ENCODE measurements at regions not wholly inside any gene's neighbourhood (a gene's known extent, or its start where the extent isn't known, plus 50 kb on each side); places are given as distances from the start of the nearest gene placed in this dataset.
"Not testable (repeated sequence)": the region's sequence is repeated elsewhere in the genome, so short reads cannot be mapped to it uniquely, and the experiment has no call there.

GRCh38 chr3:194028434-194029004 is 107.4 kb upstream of the HES1 start:
- no peak for DNase-seq

DNA sequence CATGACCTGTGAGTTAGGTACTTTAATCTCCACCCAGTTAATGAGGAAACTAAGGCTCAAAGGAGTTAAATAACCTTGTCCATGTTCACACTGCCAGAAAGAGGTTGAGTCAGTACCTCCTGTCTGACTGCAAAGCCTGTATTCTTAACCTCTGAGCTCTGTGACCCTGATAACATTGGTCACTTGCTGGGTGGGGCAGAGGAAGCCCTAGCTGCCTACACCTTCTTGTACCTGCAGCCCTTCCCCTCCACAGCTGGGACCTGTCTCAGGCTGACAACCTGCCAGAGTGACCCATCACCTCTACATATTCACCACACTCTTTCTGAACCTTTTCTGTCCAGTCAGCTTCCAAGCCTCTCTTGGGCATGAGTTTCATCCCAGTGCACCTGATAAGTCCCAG is 106.1 kb upstream of the HES1 start:
- no peak for DNase-seq

DNA sequence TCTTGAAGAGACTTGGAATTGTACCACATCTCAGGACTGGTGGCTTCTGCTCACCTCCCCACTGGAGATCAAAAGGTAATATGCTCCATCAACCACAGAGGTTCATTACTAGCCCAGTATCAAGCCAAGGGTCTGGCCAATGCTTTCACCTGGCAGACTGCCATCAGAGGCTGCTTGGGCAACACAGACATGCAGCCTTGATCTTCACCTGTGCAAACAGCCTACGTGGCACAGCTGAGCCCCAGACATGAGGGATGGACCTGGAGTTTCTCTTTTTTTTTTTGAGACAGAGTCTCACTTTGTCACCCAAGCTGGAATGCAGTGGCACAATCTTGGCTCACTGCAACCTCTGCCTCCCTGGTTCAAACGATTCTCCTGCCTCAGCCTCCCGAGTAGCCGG is 105.6 kb upstream of the HES1 start:
- DNase-seq = no peak

GRCh38 chr3:194031349-194031748 is 104.6 kb upstream of the HES1 start:
- no peak for DNase-seq

DNA sequence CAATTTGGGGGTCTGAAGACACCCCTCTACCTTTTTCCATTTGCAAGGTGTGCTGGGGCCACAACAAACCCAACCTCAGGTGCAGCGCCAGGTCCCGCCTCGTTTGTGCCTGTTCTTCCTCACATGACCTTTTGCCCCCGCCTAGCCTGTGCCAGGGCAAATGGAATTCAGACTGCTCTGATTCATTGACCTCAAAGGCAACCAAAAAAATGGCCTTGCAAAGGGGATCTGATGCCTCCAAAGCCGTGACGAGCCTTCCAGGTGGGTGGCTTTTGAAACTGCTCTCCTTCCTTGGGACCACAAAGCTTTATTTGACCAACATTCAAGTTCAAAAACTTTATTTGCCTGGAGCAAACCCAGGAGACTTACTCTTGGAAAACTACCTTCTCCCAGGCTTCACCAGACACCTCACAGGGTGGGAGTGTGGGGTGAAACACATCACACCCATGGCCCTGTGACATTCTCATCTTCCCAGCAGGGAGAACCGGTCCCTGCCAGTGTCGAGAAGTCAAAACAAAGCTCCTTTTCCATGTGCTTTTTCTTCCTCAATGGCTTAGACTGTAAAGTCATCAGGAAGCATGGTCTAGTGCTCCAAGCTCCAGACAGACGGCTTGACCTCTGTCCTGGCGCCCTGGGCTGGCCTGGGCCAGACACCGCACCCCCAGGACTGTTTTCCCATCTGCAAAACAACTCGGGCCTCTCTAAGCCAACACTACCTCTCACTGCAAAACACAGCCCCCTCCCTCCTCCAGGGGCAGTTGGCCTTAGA is 103.9 kb upstream of the HES1 start:
- DNase-seq = no peak

DNA sequence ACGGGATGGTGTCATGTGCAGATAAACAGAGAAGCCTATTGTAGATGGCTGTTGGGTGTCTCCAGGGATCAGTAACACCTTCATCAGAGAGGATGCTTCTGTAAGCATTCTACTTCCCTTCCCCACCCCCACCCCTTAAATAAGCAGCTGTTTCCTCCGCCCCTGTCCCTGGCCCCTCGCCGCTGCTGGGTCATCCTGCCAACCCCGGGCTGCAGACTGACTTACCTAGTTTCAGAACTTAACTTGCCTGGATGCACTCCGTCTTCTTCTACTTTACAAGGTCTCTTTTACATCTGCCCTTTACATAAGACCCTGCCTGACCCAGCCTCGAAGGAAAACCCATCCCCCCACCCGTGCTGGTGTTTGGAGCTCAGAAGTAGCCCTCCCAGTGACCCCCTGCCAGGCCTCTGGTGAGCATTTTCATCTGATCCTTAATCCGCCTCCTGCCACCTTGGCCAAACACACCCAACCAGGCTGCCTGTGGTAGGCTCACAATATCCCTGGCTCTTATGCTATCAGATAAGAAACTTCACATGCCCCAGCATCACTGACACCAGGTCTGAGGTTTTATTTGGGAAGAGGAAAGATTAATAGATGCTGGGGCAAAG is 103.0 kb upstream of the HES1 start:
- DNase-seq = no peak

DNA sequence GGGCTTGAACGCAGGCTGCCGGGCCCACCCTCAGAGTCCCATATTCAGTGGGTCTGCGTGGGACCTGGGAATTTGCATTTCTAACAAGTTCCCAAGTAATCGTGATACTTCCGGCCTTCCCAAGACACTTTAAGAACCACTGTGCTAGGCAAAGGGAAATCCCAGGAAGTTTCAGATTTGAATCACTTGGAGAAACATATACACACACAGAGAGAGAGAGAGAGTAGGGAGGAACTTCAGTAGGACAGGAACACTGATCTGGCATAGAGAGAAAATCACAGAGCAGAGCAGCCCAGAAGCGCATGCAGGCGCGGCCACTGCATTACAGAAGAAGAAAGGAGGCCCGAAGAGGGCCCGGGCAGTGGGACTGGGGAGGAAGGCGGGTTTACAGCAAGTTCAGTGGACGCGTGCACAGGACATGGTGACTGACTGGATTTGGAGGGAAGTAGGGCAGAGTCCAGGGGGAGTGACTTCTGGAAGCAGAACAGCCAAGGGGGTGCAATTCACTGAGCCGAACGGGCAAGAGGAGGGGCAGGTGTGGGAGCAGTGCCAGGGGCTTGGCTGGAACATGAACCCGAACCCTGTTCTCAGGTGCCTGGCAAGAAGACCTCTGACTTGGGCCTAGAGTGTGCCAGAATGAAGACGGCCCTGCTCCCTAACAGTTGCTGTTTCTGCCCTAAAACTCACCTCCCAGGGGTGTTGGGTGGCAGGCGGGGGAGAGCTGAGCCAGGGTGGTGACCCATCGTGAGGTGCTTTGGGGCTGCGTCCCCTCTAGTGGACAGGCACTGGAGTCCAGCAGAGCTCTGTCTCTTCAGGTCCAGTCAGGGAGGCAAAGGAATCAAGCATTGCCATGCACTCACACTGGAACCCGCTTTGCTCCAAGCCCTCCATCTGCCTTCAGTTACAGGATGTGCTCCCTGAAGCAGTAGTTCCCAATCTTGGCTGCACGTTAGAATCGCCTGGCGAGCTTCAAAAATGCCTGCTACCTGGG is 101.3 kb upstream of the HES1 start:
- DNase-seq = no peak

DNA sequence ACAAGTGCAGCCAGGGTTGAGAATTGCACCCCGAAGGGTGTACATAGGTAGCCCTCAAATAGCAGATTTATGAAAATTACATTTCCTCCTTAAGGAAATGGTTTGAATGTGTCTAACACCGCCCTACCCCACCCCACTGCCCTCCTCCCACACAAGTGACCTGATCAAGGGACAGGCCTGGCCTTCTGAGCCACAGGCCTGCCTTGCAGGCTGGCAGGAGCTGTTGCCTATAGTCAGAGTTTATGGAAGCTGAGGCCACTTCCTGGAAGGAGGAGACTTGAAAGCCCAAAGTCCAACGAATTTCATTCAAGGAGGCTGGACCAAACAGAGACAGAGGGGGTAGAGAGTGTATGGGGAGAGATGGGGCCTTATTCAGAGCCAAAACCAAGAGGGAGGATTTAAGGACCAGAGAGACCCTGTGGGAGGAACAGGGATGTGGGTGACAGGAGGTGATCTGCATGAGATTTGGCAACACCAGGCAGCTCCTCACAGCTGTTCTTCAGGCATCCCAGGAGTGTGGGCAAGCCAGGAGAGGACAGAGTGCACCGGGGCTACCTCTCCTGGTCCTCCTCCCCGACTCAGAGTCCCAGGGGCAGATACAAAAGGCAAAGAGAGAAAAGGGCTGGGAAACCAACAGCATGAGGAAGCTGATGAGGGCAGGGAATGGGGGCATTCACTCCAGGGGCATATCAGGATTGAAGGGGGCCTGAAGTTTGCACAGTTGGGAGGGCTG is 100.4 kb upstream of the HES1 start:
- DNase-seq = no peak

- DNase-seq = no peak
These were observed 99.1 kb upstream of the HES1 start for GRCh38 chr3:194036842-194037241.

DNA sequence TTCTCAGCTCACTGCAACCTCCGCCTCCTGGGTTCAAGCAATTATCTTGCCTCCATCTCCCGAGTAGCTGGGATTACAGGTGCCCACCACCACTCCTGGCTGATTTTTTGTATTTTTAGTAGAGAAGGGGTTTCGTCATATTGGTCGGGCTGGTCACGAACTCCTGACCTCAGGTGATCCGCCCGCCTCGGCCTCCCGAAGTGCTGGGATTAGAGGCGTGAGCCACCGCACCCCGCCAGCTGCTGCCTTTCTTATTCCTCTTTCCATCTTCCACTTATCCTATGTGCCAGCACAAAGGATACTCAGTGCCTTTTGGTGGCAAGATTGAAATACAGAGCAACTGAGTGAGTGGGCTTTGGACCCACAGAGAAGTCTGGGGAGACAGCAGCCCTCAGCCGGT is 97.6 kb upstream of the HES1 start:
- not testable (repeated sequence) for DNase-seq

DNA sequence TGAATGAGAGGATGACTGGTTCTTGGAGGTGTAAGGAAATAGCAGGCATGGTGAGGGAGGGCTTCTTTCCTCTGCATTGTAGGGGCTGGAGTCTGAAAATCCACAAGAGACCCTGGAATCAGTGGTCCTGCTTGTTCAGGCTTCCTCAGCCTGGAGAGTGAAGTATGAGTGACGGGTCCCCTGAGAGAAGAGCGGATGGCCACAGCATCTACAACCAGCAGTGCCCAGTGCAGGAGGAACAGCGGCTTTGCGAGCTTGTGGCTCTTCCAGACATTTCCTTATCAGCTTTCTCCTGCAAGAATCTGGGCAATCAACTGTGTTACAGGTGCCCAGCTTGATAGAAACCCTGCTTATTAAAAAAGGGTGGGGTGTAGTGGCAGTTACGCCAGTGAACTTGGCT is 97.0 kb upstream of the HES1 start:
- DNase-seq = no peak

DNA sequence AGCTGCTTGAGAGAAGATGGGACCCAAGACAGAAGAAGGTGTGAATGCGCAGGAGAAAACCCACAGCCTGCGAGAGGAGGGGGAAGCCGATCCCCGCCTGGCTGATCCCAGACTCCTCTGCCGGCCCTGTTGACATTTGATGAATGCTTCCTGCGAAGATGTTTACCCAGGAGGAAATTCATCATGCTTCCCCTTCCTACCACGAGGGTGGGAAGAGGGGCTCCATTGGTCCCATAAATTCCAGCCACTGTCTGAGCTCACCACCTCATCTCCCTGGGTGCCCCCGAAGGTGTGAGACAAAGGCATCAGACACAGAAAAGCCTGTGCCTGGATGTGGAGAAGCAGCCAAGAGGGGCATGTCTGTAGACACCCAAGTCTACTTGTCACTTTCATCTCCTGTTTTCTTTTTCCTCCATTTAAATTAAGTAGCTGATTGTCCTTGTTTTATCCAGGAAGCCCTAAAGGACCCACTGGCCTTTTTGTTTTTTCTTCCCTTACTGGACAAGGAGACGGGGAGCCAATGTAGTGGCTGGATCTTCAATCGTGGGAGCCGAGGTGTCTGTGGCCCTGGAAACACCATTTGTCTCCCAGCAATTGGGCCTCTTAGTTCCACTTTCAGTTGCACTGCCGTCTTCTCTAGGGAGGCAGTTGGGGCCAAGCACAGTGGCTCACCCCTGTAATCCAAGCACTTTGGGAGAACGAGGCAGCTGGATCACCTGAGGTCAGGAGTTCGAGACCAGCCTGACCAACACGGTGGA is 95.3 kb upstream of the HES1 start:
- DNase-seq = no peak

DNA sequence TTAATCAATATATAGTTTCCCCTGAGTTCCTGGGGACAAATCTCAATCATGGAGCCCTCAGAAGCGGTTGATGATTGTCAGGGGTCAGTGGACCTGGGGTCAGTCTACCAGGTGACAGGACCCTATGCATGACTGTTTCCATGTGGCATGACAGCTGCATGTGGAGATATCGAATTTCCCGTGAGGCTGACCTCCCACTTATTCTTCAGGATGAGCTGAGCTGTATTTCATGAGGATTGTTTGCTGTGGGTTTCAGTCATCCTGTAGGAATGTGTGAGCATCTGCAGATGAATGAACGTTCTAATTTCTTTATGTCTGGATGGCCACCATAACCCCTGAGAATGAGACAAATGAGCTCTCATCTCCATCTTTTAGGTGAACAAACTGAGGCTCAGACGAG is 93.0 kb upstream of the HES1 start:
- DNase-seq = no peak

- no peak for DNase-seq
These were observed 92.4 kb upstream of the HES1 start for GRCh38 chr3:194043516-194043915.

GRCh38 chr3:194045289-194045688 is 90.7 kb upstream of the HES1 start:
- DNase-seq = no peak

GRCh38 chr3:194045919-194046318 is 90.0 kb upstream of the HES1 start:
- no peak for DNase-seq

GRCh38 chr3:194046531-194046930 is 89.4 kb upstream of the HES1 start:
- no peak for DNase-seq

GRCh38 chr3:194046995-194047645 is 88.8 kb upstream of the HES1 start:
- no peak for DNase-seq

- DNase-seq = no peak
These were observed 86.6 kb upstream of the HES1 start for GRCh38 chr3:194049394-194049793.

- DNase-seq = no peak
These were observed 85.1 kb upstream of the HES1 start for GRCh38 chr3:194050782-194051320.
